GM18858 (cell line): ENCODE measurements at regions not wholly inside any gene's neighbourhood (a gene's known extent, or its start where the extent isn't known, plus 50 kb on each side); places are given as distances from the start of the nearest gene placed in this dataset.
"Not testable (repeated sequence)": the region's sequence is repeated elsewhere in the genome, so short reads cannot be mapped to it uniquely, and the experiment has no call there.

Experiments
- ATAC-seq: cut with Tn5 transposase; IDR thresholded peaks from one replicate; pipeline ENCODE4 v1.9.1; 2021; ENCODE audit not compliant: unreplicated experiment

DNA sequence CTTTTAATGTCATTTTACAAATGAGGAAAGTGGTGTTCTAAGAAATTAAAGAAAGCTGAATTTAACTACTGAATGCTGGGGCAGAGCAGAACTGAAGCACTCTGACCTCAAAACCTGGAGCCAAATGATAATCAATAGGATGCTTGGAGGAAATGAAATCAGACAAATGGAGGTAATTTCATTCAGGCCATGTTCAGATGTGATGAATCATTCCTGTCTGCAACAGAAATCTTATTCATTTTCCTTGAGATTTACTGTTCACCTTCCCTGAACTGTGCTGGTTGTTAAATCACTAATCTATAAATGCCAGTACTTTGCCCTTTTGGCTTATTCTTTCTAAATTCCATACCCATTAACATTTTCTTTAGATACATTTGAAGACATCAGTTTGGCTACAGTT, 85.6 kb upstream of the SNX7 start:
- no peak for ATAC-seq

DNA sequence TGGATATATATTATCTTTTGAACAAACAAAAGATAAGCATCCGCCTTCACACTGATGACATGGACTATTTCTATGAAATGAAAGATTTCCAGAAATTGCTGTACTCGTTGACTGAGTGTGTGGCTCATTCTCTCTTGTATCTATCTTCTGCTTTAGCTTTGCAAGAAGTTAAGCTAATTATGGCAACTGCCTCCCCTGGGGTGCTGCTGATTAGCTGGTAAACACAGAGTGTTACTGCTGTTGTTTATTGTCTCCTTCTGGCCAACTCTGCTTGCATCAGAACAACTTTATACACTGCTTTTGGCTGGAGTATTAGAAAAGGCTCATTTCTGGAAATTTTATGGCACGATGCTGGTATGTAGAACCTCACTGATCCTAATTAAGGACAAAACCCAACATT, 95.6 kb upstream of the SNX7 start:
- ATAC-seq: no peak

DNA sequence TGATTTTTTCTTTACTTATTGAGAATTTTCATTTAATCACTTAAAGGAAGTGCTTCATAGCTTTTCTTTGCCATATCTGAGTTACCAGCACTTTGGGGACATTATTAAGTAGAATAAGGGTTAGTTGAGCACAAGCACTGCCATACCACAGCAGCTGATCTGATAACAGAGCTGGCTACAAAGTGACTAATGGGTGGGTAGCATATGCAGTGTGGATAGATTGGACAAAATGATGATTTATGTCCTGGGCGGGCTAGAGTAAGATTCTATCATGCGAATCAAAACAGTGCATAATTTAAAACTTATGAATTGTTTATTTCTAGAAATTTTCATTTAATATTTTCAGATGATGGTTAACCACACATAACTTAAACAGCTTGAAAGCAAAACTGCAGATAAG, 102.2 kb upstream of the SNX7 start:
- ATAC-seq: no peak

DNA sequence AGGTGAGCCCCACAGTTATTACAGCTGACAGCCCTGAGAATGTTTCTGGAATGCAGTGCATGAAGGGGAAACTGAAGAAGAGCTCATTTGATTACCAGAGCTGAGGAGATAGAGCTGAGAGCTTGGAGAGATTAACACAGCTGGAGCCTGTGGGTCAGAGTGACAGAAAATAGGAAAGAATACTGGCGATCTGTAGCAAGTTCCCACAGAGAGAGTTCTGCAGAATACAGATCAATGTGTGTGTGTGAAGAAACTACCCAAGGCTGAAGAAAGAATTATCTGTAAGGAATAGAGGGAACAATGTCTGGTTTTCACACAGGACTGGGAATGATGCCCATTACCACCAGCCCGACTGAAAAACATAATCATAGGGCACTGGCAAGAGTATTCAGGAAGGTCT, 103.6 kb upstream of the SNX7 start:
- ATAC-seq: no peak

DNA sequence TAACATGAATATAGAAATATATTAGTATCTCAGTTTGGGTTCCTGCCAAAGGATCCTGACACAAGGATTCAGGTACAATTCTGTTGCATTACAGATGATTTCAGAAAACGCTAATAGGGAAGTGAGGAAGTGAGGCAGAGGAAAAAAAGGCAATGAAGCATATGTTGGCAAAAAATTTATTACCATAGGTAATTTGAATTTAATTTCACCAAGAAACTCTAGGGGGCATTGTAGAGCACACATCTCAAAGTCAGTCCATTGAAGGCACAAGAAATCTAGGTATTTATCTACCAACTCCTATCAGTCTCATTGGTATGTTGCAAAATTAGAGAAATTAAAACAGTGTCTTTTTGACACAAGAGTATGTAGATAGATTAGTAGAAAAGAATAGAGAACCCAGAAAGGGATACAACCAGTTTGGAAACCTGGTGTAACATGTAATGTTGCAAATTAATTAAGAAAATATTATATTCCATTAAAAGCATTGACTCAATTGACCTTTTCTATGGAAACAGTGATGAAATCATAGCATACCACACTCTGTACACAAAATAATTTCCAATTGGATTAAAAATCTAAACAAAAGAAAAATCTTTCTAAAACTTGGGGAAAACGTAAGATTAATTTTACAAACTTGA, 104.9 kb upstream of the SNX7 start:
- peak; percentile 49 for ATAC-seq

DNA sequence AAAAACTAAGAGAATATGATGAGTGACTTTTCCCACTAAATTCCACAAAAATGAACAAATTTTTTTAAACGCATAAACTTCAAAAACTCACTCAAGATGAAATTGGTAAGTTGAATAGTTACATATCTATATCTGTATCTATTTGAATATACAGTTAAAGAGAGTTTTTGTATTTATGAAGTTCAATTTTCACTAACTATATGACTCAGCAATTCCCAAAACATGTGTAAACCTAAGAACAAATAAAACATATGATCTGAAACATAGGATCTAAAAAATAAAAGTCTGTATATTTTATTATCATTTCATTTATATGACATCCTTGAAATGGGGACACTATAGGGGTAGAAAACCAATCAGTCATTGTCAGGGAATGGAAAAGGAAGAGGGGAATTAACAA, 105.7 kb upstream of the SNX7 start:
- ATAC-seq: no peak

DNA sequence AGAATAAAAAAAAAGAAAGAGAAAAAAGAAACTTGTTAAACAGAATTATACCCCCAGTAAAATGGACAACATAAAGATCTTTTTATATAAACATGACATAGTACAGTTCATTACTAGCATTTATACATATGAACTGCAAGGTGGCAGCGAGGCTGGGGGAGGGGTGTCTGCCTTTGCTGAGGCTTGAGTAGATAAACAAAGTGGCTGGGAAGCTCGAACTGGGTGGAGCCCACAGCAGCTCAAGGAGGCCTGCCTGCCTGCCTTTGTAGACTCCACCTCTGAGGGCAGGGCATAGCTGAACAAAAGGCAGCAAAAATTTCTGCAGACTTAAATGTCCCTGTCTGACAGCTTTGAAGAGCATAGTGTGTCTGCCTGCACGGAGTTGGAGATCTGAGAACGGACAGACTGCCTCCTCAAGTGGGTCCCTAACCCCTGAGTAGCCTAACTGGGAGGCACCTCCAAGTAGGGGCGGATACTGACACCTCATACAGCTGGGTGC, 108.9 kb upstream of the SNX7 start:
- ATAC-seq: not testable (repeated sequence)

DNA sequence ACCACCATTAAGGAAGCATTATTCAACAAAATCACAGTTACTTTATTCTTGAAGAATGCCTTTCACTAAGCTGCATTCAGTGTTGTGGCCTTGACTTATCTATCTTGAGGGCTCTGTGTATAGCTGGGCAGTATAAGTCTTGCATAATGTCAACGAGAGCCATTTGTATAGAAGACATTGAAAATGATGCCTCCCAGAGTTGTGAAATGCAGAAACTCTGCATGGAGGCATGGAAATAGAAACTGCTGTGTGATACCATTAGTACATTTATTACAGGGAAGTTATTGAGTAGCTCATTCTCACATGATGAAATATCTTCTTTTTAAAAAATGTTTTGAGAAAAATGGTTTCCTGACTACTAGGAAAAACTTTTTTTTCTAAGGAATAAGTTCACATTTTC, 111.4 kb upstream of the SNX7 start:
- ATAC-seq: no peak

DNA sequence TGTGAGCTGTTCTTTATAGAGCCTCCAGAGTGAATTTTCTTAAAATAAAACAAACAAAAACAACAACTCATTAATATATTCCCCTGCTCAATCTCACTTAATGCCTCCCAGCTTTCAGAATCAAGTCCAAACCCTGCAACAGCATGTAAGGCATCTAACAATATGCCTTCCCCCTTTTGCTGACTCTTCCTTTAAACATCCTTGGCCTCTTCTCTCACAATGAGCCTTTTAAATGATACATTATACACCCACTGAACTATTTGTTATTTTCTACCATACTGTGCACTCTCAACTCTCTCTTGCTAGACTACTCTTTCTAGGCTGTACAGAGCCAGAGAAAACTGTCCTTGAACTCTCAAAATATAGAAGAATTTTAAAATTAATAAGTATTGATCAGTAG, 115.2 kb upstream of the SNX7 start:
- ATAC-seq: no peak

DNA sequence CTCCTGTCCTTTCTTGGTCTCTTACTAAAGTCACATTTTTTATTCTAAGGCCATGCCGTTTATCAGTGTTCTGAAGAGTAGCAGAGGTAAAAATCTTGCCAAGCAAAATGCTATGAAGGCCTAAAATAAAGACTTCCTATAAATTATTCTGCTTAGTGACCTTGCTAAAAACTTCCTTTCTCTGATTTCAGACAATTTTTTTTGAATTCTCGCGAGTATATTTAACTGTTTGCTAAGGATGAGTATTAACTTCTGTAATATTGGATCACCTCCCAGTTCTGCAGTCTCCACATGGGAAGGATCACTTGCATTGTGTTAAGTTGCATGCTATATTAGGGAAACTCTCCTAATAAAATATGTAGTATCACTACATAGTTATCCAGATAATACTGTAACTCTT, 123.4 kb upstream of the SNX7 start:
- no peak for ATAC-seq

DNA sequence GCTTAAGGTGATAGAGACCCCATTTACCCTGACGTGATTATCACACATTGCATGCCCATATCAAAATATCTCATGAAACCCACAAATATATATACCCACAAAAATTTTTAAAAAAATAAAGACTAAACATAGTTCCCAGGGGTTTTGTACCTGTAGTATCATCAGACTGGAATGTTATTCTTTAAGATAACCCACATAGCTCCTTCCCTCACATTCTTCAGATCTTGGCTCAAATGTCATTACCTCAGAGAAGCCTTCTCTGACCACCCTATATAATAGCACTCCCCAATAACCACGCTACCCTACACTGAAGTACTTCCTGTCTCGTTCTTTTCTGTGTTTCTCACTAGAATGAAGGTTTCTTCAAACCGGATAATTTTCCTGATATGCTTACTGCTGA, 138.3 kb upstream of the SNX7 start:
- ATAC-seq: no peak

DNA sequence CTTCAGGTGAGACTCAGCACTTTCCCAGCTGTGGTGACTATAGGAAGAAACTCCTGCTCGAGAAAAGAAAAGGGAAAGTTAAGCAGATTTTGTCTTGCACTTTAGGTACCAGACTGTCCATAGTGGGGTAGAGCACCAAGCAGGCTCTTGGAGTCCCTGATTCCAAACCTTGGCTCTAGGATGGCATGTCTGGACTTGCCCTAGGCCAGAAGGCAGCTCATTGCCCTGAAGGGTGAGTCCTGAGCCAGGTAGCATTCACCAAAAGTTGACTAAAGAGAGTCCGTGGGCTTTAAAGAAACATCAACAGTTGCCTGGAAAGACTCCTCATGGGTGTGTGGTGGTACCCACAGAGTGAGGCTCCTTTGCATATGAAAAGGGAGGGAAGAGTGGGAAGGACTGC, 145.2 kb upstream of the SNX7 start:
- ATAC-seq: no peak

DNA sequence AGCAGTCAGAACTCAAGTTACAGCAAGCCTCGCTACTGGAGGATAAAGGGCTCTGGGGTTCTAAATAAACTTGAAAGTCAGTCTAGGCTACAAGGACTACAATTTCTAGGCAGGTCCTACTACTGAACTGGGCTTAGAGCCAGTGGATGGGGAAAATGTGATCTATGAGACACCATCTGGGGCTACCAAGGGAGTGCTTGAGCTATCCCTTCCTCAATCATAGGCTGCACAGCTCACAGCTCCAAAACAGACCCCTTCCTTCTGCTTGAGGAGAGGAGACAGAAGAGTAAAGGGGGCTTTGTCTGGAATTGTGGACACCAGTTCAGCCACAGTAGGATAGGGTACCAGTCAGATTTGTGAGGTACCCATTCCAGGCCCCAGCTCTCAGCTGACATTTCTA, 145.8 kb upstream of the SNX7 start:
- no peak for ATAC-seq

DNA sequence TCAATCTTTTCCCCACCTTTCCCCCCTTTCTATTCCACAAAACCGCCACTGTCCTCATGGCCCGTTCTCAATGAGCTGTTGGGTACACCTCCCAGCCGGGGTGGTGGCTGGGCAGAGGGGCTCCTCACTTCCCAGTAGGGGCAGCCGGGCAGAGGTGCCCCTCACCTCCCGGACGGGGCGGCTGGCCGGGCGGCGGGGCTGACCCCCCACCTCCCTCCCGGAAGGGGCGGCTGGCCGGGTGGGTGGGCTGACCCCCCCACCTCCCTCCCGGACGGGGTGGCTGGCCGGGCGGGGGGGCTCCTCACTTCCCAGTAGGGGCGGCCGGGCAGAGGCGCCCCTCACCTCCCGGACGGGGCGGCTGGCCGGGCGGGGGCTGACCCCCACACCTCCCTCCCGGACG, 149.3 kb upstream of the SNX7 start:
- not testable (repeated sequence) for ATAC-seq

DNA sequence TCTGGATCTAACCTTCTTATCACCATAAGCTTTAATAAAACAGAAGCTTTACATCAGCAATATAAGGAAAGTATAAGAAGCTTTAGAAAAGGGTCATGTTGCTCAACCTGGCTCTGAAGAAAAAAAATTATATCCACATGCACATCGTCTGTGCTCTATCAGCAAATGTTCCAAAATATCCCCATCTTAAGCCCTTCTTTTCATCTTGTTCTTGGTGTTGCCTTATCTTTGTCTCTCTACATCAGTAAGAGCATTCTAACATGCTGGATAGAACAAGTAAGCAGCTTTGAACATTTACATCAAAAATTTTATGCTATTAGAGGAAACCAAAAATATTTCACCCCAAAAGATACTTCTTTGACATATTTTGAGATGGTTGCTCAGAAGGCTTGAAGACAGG, 157.8 kb upstream of the SNX7 start:
- ATAC-seq: no peak

DNA sequence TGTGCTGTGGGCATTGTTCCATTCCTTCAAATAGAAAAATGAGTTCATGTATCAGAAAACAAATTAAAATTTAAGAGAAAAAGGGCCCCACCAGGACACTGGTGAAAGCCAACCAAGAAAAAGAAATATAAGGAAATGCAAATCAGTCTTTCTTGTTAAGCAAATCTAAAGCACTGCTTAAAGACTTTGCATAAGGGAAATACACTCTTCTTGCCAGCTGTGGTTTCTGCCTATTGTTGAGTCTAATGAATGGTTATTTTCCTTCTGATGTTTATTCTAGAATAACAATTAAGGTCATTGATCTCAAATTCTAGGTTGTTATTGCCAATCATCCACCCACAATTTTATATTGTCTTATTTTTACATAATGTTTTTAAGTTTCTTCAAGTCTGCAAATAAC, 158.6 kb upstream of the SNX7 start:
- ATAC-seq: no peak

DNA sequence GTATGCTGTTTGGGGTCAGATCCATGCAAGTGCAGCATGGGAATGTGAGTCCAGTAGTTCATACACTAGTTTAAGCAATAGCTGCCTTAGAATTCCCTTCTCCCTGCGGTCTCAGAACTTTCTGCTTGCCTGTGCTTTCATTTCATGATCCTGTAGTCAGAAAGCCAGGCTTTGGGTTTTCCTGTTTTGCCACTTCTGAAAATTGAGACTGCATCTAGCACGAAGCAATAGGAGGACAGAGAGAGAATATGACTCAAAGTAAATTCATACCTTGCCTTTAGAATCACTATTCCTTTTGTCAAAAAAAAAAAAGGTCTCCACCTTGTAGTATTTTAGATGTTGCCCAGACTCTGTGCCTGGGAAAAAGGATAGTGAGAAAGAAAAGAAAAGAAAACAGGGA, 161.2 kb upstream of the SNX7 start:
- no peak for ATAC-seq

DNA sequence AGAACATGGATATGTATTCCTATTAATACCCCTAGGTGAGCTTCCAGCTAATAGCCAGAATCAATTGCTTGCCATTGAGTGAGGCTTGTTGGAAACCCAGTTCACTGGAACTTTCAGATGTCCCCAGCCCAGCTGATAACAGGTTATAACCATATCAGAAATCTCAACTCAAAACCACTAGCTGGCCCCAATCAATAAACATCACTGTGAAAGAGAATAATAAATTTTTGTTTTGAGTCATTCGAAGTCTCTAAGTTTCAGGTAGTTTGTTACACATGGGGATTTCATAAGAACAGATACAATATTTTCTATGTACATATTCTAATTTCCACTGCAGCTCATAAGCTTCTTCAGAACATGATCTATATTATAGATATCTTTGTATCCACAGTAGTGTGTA, 162.9 kb upstream of the SNX7 start:
- no peak for ATAC-seq

DNA sequence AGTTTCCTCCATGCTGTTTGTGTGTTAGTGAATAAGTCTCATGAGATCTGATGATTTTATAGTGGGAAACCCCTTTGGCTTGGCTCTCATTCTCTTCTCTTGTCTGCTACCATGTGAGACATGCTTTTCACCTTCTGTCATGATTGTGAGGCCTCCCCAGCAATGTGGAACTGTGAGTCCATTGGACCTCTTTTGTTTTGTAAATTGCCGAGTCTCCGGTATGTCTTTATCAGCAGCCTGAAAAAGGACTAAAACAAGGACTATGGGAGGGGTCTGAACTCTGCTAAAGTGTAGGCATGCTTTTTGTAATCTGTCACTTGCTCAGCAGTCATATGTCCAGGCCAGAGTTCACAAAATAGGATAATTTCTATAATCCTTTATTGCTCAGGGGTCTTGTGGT, 164.0 kb upstream of the SNX7 start:
- ATAC-seq: no peak

DNA sequence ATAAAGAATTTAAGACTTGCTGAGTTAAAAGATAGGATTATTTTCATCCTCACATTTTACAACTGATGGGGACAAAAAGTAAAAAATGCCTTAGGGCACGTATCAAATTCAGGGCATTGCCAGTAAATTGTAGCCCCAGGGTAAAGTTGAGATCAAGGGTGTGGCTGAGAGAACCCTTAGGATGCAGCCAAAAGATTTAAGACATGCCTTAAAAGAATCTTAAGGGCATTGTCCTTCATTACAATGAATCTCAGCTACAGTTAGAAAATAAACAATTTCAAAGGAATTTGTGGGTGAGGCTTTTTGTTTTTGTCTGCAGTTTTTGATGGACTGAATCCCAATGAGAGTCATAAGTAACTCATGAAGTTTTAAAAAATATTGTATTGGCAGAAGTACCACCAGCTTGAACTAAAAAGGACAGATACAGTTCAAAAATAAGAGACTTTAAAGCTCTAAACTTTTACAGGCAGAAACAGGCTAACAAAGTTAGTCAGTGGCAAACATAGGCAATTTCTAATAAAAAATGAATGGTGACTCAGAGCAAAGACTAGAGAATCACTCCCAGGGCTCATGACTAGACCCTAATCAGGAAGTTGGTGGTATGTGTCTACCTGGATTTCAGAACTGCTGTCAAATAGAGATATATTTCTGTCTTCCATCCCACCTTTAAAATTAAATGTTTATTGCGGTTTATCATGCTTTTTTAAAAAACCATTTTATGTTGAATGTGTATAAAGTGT, 165.1 kb upstream of the SNX7 start:
- ATAC-seq: no peak

DNA sequence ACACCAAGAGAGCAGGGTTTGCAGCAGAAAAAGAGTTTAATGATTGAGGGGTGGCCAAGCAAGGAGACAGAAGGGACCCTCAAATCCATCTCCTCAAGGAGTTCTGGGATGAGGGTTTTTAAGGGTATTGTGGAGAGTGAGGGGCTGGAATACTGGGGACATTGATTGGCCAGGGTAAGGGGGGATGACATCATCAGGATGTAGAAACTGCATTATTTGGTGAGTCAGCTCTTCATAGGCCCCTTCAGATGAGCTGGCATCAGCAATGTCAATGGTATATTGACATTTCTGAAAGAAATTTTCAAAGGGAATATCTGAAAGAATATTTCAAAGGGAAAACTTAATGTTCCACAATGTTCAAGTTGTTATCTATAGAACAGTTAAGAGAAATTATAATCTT, 168.1 kb upstream of the SNX7 start:
- no peak for ATAC-seq

DNA sequence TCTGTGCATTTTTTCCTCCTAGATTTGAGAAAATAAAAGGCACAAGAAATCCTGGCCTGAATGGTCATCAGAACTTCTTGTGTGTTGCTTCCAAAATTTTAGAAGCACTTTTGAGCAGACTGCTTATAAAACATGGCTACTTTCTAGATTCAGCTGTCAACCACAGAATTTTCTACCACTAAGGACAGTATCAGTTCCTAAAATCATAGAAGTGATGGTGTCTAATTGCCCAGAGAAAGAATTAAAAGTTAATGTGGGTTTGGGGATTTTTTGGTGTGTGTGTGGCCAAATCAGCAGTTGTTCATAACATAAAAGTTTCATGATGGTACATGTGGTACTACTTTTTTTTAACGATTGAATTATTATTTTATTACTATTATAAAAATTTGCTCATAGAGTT, 171.4 kb upstream of the SNX7 start:
- ATAC-seq: no peak

DNA sequence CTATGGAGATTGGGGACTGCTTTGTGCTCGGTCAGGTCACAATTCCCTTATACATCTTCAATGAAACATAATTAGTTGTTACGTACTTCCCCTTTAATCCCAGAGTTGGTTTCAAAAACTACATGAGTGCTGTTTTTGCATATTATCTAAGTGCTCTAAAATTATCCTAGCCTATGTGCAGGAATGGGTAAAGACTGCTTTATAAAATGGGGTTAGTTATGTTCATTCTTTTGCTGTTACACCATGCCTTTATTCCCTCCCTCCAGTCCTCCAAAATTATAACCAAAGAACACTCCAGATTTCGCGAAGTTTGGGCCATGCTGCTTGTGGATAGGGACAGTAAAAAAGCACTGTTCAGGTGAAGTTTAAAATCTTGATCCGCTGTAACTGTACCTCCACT, 173.9 kb upstream of the SNX7 start:
- ATAC-seq: no peak
